HG02970 (cell line): ENCODE measurements at regions not wholly inside any gene's neighbourhood (a gene's known extent, or its start where the extent isn't known, plus 50 kb on each side); places are given as distances from the start of the nearest gene placed in this dataset.
"Not testable (repeated sequence)": the region's sequence is repeated elsewhere in the genome, so short reads cannot be mapped to it uniquely, and the experiment has no call there.

ENCODE experiments used
- ATAC-seq: cut with Tn5 transposase; IDR thresholded peaks from one replicate; pipeline ENCODE4 v1.9.1; 2021; ENCODE audit warnings: mild to moderate bottlenecking, moderate library complexity, moderate number of reproducible peaks; ENCODE audit not compliant: unreplicated experiment, low FRiP score

GRCh38 chr3:144770915-144771351, 799.3 kb downstream of the DIPK2A start:
- ATAC-seq: no peak

GRCh38 chr3:144771381-144771870, 799.8 kb downstream of the DIPK2A start:
- no peak for ATAC-seq

GRCh38 chr3:144772372-144772771, 800.7 kb downstream of the DIPK2A start:
- ATAC-seq: no peak

- no peak for ATAC-seq
Measured at GRCh38 chr3:144773350-144773749, 801.7 kb downstream of the DIPK2A start.

- ATAC-seq: no peak
Measured at GRCh38 chr3:144774897-144775296, 803.3 kb downstream of the DIPK2A start.

GRCh38 chr3:144775551-144775950, 803.9 kb downstream of the DIPK2A start:
- ATAC-seq: no peak

DNA sequence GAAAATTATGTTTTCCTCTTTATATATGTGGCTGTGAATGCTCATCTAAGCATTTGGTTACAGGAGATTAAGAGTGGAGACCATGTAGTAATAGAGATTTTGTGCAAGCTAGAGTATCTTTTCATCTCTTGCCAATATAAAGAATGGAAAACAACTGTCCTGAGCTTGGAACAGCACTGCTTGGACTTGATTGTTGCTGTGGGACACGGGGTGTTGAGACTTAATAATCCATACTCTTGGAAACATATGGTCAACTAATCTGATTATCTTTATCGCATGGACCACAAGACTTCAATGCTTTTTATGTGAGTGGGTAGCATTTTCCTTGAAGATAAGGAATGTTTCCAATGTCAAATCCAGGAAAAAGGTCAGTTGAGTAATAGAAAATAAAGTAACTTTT, 806.3 kb downstream of the DIPK2A start:
- ATAC-seq: no peak

DNA sequence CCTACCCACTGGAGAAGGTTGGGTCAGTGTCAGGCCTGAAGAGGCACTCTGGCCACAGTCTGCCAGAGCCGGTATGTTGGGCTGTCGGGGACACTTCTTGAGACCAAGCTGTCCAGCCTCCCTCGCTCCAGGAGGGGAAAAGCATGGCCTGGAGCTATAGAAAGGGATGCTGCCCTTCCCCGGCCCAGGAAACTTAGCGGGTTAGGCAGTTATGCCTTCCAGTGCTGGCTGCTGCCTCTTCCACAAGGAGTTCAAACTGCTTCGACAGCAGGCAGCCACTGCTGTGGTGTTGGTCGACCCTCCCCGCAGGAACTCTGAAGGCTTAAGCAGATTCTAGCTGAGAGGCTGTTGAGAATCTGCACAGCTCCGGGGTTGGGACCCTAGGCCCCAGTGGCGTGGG, 819.4 kb downstream of the DIPK2A start:
- no peak for ATAC-seq

- ATAC-seq: no peak
Measured at GRCh38 chr3:144801890-144802289, 830.3 kb downstream of the DIPK2A start.

DNA sequence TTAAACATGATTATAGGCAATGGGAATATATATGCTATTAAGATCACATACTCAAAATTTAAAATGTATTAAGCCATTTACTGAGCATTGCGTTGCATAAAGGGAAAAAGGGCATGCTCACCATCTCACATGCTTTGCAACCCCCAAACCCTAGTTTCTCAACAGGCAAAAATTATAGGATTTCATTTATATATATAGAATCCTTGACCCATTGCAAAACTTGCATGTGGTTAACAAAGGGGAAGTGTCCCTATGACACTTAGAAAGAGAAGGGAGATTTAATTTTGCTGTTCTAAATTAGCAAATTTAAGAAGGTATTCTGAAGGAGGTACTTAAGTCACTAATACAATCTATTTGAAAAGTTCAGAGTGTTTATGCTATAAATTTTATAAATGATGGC, 837.8 kb downstream of the DIPK2A start:
- no peak for ATAC-seq

DNA sequence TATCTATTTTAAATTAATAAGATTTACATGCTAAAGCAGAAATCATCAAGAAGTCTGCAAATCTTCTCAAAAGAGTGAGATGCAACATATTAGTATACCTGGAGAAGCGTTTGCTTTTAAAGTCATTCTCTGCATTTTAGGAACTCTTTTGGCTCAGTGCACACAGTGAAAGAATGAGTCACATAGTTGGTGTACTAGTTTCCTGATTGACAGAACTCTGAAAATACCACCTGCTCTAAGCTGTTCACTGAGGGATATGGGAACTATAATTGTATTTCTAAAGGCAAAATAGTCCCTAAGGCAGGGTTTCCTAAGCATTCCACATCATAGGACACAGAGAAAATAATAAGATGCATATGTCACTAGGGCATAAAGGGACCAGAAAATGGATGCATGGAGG, 838.5 kb downstream of the DIPK2A start:
- ATAC-seq: no peak

DNA sequence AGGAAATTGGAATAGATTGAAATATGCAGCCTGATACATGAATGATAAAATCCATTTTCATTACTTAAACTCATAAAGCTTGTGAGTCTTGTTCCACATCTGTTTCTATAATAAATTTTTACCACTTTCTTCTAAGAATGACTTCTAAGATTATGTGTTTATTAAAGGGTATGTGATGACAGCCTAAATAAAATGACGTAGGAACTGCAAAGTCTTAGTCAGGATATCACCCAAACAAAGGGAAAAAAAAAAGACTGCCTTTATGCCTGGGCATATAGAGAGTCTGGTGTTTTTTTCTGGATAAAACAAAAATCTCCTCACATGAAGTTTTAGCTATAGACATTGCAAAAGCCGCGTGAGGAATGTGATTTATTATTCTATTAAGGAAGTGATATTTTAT, 844.0 kb downstream of the DIPK2A start:
- no peak for ATAC-seq

DNA sequence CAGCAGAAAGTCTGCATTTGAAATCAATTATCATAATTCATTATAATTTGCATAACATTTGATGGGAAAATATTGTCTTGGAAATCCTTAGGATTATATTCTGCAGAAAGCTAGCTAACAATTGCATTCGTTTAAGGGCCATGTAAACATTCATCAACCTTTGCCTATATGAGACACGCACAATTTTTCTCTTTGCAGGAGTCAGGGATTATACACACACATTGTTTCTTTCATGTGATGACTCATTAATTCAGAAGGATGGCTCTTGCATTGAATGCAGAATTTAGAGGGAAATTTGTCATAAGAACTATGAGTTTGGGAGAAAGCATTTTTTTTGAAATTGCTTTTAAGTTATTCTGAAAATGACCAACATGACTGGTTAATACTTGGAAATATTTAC, 844.7 kb downstream of the DIPK2A start:
- ATAC-seq: no peak

DNA sequence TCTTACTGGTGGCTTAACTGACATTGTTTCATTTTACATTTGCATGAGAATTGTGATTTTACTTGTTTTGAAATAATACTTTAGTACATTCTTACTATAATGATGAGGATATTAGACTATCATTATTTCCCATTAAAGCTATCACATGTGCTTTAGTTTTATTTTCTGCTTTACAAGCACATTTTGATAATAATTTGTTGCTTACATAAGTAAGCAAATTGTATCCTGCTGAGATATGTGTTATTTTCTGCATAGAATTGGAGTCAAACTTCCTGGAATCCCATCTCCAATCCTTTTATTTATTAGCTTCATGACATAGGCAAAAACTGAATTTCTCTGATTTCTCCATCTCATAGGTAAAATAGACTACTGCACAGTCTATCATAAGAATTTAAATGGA, 847.4 kb downstream of the DIPK2A start:
- ATAC-seq: no peak

DNA sequence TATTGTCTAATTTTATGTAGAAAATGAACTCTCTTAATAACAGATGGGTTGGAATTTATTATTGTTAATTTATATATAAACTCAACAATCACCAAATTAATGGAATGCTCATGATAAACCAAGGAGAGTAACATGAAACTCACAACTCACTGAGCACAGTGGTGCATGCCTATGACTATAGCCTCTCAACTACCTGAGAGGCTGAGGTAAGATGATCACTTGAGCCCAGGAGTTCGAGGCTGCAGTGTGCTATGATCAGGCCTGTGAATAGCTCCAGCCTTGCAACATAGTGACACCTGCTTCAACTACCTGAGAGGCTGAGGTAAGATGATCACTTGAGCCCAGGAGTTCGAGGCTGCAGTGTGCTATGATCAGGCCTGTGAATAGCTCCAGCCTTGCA, 848.6 kb downstream of the DIPK2A start:
- not testable (repeated sequence) for ATAC-seq

DNA sequence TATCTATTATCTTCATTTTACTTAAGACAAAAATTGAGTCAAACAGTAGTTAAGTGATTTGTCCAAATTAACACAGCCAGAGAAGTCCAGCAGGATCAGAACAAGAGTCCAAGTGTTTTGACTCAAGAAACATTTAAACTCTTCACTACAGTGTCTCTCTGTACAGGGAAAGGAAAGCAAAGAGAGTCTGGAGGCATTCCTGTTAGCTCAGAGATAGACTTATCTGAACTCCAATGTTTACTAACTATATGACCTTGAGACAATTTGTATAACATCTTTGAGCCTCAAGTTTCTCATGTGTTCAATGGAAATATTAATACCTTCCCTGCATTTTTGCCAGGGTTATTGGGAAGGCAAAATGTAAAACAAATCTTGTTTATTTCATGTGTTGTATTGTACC, 849.1 kb downstream of the DIPK2A start:
- no peak for ATAC-seq

- ATAC-seq: no peak
Measured at GRCh38 chr3:144821583-144821982, 850.0 kb downstream of the DIPK2A start.

- no peak for ATAC-seq
Measured at GRCh38 chr3:144822671-144823070, 851.0 kb downstream of the DIPK2A start.

DNA sequence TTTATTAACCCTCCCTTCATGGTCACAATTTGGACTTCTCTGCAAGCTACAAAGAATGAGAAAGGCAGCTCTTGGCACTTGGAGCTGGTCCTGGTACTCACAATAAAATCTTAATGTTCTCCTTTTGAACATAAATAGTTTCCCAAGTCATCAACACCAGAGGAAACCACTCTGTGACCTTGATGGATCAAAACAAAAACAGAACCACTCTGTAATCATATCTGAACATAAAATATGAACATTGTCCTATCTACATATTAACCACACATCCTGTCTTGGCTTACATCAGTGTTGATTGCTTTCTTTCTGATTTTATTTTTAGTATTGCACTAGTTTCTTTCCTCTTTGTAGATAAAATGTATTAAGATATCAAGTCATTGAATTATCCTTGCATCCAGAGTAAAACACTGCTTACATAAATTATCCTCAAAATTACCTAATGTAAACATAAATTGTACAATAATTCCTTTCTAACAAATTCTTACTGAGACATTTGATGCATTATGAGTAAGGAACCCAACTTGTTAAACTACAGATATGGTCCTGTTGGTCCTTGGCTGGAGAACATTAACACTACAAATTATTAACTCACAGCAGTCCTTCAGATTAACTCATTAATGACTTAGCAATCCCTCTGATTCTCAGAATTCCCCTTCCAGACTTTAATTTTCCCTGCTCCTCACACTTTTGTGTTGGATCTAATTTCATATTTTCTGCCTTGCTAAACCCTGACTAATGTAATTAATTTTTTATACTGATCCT, 860.5 kb downstream of the DIPK2A start:
- ATAC-seq: no peak

- ATAC-seq: no peak
Measured at GRCh38 chr3:144839991-144840390, 868.4 kb downstream of the DIPK2A start.

GRCh38 chr3:144840866-144841265, 869.2 kb downstream of the DIPK2A start:
- ATAC-seq: no peak

DNA sequence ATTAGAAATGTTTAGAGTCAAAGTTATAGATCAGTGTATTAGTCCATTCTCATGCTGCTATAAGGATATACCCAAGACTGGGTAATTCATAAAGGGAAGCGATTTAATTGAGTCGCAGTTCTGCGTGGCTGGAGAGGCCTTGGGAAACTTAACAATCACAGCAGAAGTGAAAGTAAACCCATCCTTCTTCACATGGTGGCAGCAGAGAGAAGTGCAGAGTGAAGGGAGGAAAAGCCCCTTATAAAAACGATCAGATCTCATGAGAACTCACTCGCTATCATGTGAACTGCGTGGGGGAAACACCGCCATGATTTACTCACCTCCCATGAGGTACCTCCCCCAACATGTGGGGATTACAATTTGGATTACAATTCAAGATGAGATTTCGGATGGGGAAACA, 871.5 kb downstream of the DIPK2A start:
- ATAC-seq: no peak
